Ecto neural progenitor cell (in vitro differentiated cells): ENCODE measurements at regions not wholly inside any gene's neighbourhood (a gene's known extent, or its start where the extent isn't known, plus 50 kb on each side); places are given as distances from the start of the nearest gene placed in this dataset.
"Not testable (repeated sequence)": the region's sequence is repeated elsewhere in the genome, so short reads cannot be mapped to it uniquely, and the experiment has no call there.

Experiments used
- DNase-seq: peaks from one replicate; pipeline ENCODE4 v3.0.0-alpha.2; 2018; ENCODE audit warnings: low spot score

DNA sequence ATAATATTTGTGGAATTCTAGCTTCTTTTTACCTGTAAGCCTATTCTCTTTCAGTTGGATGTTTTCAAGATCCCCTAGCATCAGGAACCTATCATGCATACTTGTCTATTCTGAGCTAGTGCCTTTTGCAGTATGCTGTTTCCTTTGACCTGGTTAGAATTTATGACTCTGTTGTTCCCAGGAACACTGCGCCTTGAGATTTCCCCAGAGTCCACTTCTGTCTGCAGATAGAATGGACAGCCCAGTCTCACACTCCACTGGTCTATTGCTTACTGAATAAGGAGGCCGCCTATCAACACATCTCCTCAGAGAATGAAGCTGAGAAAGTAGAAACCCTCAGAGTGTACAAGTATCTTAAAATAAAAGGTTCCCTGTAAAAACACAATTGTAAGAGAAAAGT is 465.1 kb upstream of the GALNTL6 start:
- no peak for DNase-seq

DNA sequence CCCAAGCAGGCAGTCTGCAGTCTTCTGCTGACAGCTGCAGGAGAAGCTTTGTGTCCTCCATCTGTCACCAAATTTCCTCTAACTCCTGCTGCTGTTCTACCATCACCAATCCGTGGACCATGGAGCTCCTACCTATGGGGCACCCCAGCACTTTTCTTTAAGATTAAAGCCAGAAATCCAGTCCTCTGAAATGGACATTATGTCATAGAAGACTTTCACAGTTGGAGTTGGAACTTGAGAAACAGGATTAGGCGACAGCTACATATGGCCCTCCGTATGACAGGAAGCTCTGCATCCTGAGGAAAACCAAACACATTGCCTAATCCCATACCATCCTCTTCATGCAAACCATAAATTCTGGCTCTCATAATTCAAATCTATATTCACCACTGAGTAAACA is 470.6 kb upstream of the GALNTL6 start:
- no peak for DNase-seq

DNA sequence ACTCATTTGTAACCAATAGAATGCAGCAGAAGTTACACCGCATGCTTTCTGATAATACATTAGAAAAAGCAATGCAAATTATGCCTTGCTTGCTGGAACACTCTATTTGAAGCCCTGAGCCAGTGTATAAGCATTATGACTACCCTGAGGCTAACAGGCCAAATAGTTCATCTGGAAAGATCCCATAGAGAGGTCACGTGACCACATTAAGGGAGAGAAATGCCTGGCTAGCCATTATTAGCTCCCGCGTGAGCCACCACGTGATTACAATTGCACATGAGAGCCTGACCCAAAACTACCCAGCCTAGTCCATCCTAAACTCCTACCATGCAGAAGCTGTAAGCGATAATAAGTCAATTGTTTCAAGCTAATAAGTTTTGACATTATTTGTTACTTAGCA is 472.9 kb upstream of the GALNTL6 start:
- no peak for DNase-seq

DNA sequence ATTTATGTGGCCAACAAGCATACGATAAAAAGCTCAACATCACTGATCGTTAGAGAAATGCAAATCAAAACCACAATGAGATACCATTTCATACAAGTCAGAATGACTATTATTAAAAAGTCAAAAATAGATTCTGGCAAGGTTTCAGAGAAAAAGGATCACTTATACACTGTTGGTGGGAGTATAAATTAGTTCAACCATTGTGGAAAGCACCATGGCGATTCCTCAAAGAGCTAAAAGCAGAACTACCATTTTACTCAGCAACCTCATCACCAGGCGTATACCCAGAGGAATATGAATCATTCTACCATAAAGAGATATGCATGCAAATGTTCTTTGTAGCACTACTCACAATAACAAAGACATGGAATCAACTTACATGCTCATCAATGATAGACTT is 478.7 kb upstream of the GALNTL6 start:
- no peak for DNase-seq

DNA sequence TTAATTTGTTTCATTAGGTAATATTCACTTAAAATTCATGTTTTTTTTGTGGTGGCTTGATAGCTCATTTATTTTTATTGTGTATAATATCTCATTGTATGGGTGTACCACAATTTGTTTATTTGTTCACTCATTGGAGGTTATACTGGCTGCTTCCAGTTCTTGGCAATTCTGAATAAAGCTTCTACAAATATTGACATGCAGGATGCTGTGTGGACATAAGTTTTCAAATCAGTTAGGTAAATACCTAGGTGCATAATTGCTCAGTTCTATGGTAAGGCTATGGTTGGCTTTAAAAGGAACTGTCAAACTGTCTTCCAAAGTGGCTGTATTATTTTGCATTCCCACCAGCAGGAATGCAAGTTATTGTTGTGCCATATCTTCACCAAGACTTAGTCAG is 504.5 kb upstream of the GALNTL6 start:
- DNase-seq, result no peak

DNA sequence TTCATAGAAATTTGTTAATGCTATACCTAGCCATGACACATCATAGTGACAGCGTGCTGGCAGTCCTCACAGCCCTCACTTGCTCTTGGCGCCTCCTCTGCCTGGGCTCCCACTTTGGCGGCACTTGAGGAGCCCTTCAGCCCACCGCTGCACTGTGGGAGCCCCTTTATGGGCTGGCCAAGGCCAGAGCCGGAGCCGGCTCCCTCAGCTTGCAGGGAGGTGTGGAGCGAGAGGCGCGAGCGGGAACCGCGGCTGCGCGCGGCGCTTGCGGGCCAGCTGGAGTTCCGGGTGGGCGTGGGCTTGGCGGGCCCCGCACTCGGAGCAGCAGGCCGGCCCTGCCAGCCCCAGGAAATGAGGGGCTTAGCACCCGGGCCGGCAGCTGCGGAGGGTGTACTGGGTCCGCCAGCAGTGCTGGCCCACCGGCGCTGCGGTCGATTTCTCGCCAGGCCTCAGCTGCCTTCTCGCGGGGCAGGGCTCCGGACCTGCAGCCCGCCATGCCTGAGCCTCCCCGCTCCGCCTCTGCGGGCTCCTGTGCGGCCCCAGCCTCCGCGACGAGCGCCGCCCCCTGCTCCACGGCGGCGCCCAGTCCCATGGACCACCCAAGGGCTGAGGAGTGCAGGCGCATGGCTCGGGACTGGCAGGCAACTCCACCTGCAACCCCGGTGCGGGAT is 515.0 kb upstream of the GALNTL6 start:
- not testable (repeated sequence) for DNase-seq

DNA sequence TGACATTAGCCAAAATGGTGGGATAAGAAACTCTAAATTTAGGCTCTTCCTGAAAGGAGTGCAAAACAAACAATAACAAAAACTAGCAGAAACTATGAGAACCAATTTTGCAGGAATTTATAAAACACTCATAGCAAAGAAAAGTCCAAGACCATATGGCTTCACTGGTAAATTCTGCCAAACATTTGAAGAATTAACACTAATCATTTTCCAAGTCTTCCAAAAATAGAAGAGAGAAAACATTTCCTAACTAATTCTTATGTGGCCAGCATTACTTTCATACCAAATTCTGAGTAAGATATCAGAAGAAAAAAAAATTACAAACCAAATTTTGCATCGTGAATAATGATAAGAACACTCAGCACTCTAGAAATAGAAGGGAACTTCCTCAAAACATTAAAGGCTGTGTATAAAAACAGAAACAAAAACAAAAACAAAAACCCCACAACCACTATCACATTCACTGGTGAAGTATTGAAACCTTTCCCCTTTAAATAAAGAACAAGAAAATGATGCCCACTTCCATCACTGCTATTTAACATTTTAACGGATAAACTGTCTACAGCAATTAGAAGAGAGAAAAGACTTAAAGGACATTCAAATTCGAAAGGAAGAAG is 524.3 kb upstream of the GALNTL6 start:
- DNase-seq, result no peak

DNA sequence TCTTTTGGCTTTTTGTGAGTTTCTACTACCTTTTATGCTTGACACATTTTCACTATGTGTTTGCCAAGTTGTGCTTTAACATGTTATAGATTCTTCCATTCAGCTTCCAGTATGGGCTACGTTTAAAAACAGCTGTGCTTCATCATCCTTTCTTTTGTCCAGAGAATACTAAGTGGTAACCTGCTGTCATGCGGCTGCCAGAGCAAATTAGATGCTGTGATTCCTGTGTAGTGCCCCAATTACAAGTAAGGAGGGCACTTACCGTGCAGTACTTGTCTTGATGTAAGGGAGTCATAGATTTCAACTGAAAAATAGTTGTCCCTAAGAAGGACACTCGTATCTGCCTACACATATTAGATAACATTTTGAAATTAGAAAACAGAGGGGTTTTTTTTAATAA is 531.8 kb upstream of the GALNTL6 start:
- DNase-seq, result no peak

DNA sequence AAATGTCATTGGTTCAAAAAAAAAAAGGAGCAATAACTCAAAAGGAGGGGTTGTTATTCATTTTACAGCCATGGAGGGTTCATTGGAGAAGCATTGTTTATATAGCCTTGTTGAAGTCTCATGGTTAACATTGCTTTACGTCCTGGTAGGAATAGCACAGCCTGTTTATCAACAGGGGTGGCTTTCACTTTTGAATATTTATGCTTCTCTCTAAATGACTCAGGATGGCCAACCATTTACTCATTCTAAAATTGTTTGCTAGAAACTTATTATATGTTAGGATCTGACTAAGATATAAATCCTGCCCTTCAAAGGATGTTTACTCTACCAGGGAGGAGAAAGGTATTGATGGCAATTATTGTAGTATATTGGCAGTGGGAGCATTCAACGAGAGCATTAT is 534.1 kb upstream of the GALNTL6 start:
- DNase-seq, result no peak

DNA sequence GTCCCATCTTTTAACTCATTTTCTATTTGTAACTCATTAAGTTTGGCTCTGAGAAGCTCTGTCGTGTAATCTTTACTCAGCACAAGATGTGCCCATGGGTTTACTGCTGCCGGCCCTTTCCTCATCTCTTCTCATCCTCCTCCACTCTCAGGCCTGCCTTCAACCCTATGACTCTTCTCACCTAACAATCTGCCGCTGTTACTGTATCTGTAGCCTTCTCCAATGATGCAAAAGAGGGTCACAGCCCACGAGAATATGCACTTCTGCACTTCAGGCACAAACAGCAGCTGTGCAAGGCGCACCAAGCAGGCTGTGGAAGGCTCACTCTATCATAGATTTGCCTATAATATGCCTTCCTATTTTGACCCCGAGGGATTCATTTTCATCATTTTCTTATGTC is 546.5 kb upstream of the GALNTL6 start:
- DNase-seq, result no peak

DNA sequence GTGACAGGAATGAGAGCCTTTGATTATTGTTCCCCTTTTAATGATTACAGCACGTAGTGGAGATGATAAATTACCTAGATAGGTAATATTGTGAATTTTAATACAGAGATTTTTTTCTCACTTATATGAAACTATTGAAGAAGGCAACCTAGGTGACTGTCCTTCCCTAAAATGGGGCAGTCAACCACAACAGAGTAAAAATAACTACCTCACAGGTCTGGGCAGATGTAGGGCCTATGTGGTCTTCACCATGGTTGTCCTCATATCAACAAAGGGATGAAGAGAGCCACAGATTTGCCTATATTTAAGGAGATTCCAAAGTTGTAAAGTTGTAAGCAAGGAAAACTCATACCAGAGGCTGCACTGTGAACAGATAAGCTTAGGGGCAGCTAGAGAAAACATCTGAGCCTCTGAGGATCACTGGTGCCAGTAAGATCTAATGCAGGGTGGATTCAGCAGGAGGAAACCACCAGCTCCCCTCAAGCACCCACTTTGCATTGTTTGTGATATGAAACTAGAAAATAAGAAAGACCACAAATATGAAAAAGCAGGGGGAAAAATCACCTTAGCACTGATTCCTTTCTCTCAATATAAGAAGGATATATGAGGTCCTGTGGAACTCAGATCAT is 547.9 kb upstream of the GALNTL6 start:
- no peak for DNase-seq

DNA sequence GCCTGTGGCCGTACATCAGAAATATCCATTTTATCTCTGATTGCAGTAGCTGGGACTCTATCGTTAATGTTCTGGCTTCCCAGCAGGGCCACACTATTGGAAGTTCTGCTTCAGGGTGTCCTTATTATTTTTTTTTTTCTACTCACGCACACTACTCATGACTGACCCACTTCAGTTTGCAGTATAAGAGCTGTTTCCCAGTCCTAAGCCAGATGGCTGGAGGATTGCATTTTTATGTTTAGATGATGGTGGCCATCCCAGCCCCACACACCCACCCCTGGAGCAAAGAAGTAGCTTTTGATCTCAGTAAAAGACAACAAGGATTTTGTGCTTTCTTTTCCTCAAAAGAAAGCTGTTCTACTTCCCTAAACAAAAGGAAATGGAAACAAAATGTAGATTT is 557.0 kb upstream of the GALNTL6 start:
- DNase-seq, result no peak

DNA sequence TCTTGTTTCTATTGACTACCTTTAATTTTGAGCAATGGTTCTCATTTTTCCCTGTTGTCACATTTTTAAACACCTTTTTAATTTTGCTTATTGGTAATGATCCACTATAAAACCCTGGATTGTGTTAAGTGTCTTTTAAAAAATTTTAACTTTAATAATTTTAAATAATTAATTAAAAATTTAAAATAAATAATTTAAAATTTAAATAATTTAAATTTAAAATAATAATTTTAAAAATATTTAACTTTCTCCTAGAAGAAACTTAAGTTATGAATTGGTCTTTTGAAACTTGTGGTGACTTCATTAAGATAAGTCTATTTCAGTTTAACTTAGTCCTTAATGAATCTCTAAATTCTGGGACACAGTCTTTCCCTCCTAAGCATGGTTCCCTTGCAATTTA is 566.3 kb upstream of the GALNTL6 start:
- DNase-seq, result no peak

DNA sequence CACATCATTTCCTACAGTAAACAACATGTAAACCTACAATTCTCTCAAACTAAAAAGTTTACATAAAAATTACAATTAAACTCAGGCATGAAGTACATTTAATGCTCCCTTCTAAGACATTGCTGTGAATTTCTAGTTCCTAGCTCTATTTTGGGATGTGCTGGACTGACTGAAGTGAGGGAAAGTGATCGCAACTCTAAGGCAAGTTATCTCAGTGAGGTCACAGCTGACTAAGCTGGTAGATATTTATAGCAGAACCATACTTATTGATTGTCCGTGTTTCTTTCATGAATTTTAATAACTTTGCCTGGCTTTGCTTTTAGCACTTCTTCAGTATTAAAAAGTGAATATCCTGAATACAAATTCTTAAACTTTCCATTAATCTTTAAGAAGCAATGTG is 570.4 kb upstream of the GALNTL6 start:
- DNase-seq, result no peak

DNA sequence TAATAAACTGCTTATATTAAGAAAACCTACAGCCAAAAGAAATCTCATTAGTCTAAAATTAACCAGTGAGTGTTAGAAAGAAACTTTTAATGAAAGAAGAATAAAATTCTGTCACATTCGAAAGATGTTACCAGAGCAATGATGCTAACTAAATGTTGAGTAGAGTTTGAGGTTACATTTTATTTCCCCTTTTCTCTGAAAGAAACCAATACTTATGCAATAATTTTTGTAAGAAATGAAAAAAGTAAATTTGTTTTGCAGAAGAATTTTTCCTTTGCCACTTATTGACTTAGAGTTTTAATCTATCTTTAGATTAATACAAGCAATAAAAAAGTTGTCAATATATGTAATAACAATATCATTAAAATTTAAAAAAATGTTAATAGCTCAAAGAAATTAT is 574.0 kb upstream of the GALNTL6 start:
- no peak for DNase-seq

DNA sequence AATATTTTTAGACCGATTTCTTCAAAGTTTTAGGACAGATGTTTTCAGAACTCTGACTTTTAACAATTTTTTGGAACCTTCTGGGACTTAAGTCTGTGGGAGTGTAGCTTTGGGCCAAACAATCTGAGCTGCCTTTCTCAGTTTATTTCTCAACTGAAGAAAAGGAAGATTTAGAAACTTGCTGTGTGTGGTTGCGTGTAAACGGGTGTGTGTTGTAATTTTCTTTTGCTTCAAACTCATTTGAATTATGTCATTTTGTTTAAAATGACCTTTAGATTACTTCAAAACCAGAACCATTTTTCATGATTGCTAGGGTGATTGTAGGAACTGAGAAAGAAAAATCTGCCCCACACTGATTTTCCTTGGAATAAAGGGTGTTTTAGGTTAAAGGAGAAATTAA is 577.7 kb upstream of the GALNTL6 start:
- no peak for DNase-seq

DNA sequence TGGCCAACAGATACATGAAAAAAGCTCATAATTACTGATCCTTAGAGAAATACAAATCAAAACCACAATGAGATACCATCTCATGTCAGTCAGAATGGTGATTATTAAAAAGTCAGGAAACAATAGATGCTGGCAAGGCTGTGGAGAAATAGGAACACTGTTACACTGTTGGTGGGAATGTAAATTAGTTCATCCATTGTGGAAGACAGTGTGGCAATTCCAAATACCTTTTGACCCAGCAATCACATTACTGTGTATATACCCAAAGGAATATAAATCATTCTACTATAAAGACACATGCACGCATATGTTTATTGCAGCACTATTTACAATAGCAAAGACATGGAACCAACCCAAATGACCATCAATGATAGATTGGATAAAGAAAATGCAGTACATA is 583.9 kb upstream of the GALNTL6 start:
- not testable (repeated sequence) for DNase-seq

DNA sequence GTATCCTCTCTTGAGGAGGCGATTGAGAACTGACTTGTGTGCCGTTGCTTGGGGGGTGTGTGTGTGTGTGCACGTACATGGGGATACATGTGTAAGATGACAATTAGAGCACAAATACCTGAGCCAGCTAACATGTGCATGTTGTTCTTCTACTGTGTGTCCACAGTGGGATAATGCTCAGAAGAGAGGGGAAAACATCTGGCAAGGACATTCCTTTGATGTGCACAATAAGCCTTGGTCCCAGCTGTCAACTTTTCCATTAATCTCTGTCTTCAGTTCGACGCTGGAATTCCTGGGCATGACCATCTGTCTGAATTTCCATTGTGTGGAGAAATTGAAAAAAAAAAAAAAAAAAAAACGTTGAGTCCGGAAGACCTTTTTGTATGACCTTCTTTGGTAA is 592.0 kb upstream of the GALNTL6 start:
- no peak for DNase-seq

DNA sequence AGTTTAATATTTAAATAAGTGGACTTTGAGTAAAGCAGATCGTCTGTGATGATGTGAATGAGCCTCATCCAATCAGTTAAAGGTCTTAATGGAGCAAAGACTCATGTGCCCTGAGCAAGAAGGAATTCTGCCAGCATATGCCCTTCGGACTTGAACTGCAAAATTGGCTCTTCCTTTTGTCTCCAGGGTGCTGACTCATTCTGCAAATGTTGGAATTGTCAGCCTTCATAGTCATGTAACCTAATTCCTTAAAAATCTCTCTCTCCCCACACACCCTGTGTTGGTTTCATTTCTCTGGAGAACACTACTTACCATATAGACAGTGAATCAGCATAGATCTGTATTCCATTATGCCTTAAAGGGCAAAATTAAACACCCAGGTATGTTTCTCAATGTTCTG is 609.8 kb upstream of the GALNTL6 start:
- DNase-seq, result no peak

DNA sequence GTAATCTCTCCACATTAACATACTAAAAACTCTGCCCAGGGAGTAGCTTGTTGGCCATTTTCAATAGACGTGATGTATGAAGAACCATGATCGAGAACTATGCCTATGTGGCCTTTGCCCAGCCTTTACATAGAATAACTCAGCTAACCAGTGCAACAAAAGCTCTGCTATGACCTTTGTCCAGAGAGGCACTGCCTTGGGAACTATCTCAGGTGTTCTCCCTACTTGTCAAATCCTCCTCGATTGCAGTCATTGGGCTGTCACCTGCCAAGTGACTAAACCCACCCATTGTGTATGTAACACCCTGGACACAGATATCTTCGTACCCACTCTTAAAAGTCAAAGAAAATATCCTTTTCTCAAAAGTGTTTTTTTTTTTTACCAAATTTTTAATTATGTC is 610.3 kb upstream of the GALNTL6 start:
- no peak for DNase-seq

DNA sequence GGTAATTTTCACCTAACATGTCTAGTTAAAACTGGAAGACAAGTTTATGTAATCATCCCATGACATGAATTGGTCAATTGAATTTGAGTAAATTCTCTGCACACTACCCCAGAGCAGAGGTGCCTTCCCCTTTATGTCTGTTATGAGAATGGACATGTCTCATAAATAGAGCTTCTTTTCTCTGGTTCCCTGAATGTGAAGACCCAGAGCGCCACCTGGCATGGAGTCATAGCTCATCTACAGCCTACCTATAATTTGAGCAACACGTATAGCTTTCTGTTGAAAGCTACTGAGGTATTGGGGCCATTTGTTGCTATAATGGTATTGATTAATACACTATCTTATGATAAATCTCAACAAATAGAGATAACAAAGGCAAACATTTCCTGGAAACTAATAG is 626.5 kb upstream of the GALNTL6 start:
- DNase-seq, result no peak

DNA sequence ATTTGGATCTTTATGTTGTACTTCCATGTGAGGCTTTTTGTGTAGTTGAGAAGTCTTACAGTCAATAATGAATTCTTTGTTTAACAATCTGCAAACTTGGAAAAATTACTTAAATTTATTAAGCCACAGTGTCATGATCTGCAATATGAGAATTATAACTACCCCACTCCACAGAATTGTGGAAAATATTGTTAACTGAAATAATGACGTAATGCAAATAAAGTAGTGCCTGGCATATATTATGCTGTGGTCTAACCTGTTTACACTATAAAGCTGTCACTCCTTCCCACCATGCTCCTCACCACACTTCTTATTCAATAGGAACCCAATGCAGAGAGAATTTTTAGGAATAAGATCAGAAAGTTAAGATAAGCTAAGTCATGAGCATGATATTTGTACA is 632.1 kb upstream of the GALNTL6 start:
- no peak for DNase-seq

DNA sequence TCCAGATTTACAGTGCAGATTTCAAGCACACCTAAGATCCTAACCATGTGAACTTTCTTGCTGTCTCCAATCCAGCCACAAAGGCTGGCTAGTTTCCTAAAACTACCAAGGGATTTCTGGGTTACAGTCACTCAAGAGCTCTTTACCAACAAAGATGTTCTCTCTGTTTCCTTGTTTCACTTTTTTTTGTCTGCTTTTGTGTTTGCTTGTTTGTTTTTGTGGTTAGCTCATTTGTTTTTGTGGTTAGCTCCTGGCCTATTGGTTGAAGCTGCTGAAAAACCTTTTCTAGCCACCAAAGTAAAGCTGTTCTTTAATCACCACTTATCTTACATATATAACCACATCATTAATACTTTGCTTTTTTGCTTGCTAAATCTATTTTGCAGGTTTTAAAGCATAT is 642.5 kb upstream of the GALNTL6 start:
- no peak for DNase-seq

DNA sequence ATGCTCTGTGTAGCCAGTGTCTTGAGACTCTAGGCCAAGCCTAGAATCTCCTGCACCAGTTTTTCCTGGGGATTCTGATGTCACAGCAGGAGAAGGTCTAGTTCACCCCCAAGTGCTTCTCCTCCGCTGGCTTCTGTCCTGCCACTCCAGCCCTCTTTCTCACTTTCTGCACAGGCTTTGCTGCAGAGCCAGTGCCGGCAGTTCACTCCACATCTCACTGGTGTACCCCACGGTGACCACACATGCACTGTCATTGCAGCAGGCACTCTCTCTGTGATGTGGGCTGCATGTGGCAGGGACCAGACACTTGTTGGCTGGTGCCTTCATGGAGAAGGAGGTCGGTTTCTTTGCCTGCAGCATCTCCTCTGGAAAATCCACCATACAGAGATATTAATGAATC is 643.8 kb upstream of the GALNTL6 start:
- no peak for DNase-seq
